Ascending aorta (tissue), 2 donors: ENCODE measurements at regions not wholly inside any gene's neighbourhood (a gene's known extent, or its start where the extent isn't known, plus 50 kb on each side); places are given as distances from the start of the nearest gene placed in this dataset.

Source experiments
- DNase-seq, 2 donors: peaks; one replicate each; pipeline ENCODE4 v3.0.0-alpha.2; 2019; ENCODE audit warnings: low spot score in 2 of 2
- H3K27ac ChIP-seq, 2 donors: fragments of 200-600 bp; sonication (generic); one replicate each; pipeline ENCODE4 v1.5.1; 2016 to 2017; ENCODE audit warnings: mild to moderate bottlenecking in 1 of 2
- H3K27me3 ChIP-seq: fragments of 200-600 bp; sonication (generic); one replicate; pipeline ENCODE4 v1.5.1; 2017
- H3K36me3 ChIP-seq, 2 donors: fragments of 200-600 bp; sonication (generic); one replicate each; pipeline ENCODE4 v1.5.1; 2016
- H3K4me1 ChIP-seq, 2 donors: fragments of 200-600 bp; sonication (generic); one replicate each; pipeline ENCODE4 v1.5.1; 2016 to 2017; ENCODE audit warnings: mild to moderate bottlenecking in 1 of 2
- H3K4me3 ChIP-seq, 2 donors: fragments of 200-600 bp; sonication (generic); one replicate each; pipeline ENCODE4 v1.5.1; 2016 to 2017; ENCODE audit warnings: mild to moderate bottlenecking in 1 of 2
- H3K9me3 ChIP-seq, 2 donors: fragments of 200-600 bp; sonication (generic); one replicate each; pipeline ENCODE4 v1.5.1; 2016
- CTCF ChIP-seq, 3 experiments: fragments of 200-600 bp in 2 of 3; fragments of 450-650 bp in 1 of 3; sonication (generic) in 2 of 3; IDR thresholded peaks; one replicate each; pipeline ENCODE4 v1.5.1; 2016 to 2019; ENCODE audit warnings: antibody characterized with exemption in 3 of 3, mild to moderate bottlenecking in 1 of 3, moderate library complexity in 1 of 3
- intact Hi-C: fragments of 100-400 bp; cut with DNase I; formaldehyde crosslinking; loops from one replicate; pipeline ENCODE4 v1.15.1; 2023

- Histone ChIP-seq H3K27ac (no peak overlapping the region), H3K27me3 (no peaks in the 10 kb centered on the region), H3K36me3 (no peaks in the 10 kb centered on the region), H3K4me1 (no peaks in the 10 kb centered on the region), H3K4me3 (no peak overlapping the region), H3K9me3 (no peaks in the 10 kb centered on the region)
- TF ChIP-seq CTCF (IDR thresholded peaks at IDR 0.05): no peak
- DNase-seq: no peak
- intact Hi-C loops: no loop called here
These were observed 306.5 kb downstream of the C6orf118 start for GRCh38 chr6:165002866-165003265.

- Histone ChIP-seq H3K27me3 (no peaks in the 10 kb centered on the region), H3K4me1 (no peaks in the 10 kb centered on the region), H3K27ac (no peak overlapping the region), H3K9me3 (no peaks in the 10 kb centered on the region), H3K4me3 (no peak overlapping the region), H3K36me3 (no peaks in the 10 kb centered on the region)
- TF ChIP-seq CTCF (IDR thresholded peaks at IDR 0.05): no peak
- intact Hi-C loops: no loop called here
- no peak for DNase-seq
These were observed 307.0 kb downstream of the C6orf118 start for GRCh38 chr6:165002358-165002757.

DNA sequence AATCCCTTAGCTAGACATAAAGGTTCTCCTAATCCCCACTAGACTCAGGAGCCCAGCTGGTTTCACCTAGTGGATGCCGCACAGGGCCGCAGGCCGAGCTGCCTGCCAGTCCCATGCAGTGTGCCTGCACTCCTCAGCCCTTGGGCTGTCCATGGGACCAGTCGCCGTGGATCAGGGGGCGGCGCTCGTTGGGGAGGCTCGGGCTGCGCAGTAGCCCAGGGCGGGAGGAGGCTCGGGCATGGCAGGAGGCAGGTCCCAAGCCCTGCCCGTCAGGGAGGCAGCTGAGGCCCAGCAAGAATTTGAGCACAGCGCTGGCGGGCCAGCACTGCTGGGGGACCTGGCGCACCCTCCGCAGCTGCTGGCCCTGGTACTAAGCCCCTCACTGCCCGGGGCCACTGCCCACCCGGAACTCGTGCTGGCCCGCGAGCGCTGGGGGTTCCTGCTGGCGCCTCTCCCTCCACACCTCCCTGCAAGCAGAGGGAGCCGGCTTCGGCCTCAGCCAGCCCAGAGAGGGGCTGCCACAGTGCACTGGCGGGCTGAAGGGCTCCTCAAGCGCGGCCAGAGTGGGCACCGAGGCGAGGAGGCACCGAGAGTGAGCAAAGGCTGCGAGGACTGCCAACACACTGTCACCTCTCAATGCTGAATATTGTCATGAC is 307.8 kb downstream of the C6orf118 start:
- intact Hi-C loops: no loop called here
- H3K27ac ChIP-seq: no peak overlapping the region
- H3K36me3 ChIP-seq: no peaks in the 10 kb centered on the region
- DNase-seq: no peak
- H3K27me3 ChIP-seq: no peaks in the 10 kb centered on the region
- no peaks in the 10 kb centered on the region for H3K4me1 ChIP-seq
- no peak overlapping the region for H3K4me3 ChIP-seq
- TF ChIP-seq CTCF (IDR thresholded peaks at IDR 0.05): no peak
- no peaks in the 10 kb centered on the region for H3K9me3 ChIP-seq

DNA sequence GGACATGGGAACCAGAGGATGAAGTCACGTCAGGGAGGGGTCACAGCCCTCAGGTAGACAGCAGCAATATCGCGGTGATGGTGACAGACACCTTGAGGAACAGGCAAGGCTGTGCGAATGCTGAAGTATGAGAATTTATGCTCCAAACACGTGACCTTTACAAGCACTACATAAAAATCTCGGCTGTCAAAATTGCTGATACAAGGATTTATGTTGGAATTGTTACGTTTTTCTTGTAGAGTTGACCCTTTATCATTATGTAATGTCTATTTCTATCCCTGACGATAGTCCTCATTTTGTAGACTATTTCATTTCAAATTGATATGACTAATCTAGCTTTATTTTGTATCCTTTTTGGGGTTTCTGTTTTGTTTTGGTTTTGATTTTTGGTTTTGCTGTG is 311.1 kb downstream of the C6orf118 start:
- no peak for DNase-seq
- no peak for TF ChIP-seq CTCF (IDR thresholded peaks at IDR 0.05)
- Histone ChIP-seq H3K36me3 (no peaks in the 10 kb centered on the region), H3K9me3 (no peaks in the 10 kb centered on the region), H3K4me1 (no peaks in the 10 kb centered on the region), H3K4me3 (no peak overlapping the region), H3K27me3 (no peaks in the 10 kb centered on the region), H3K27ac (no peak overlapping the region)
- intact Hi-C loops: no loop called here

GRCh38 chr6:164996838-164997237 is 312.6 kb downstream of the C6orf118 start:
- H3K27me3 ChIP-seq: no peaks in the 10 kb centered on the region
- intact Hi-C loops: no loop called here
- H3K4me3 ChIP-seq: no peak overlapping the region
- no peak for DNase-seq
- H3K36me3 ChIP-seq: no peaks in the 10 kb centered on the region
- H3K9me3 ChIP-seq: no peaks in the 10 kb centered on the region
- H3K27ac ChIP-seq: no peak overlapping the region
- H3K4me1 ChIP-seq: no peaks in the 10 kb centered on the region
- no peak for TF ChIP-seq CTCF (IDR thresholded peaks at IDR 0.05)

DNA sequence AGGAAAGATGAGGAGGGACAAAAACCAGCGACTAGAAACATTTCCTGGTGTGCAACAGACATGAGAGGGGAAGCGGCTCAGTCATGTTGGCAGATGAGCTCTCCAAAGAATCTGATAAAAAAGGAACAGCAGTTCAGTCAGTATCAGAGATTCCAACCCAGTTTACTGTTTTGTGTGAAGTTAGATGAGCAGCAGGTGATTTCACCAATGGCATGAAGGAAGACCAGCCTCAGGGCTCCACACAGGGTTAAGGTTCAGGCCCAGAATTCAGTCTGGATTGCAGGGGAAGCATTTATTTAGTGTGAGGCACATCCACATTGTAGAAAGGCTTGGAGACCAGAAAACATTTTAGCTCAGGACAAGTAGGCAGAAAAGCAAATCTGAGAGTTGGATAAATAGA is 317.8 kb downstream of the C6orf118 start:
- Histone ChIP-seq H3K27ac (no peak overlapping the region), H3K9me3 (no peaks in the 10 kb centered on the region), H3K4me3 (no peak overlapping the region), H3K4me1 (no peaks in the 10 kb centered on the region), H3K36me3 (no peaks in the 10 kb centered on the region), H3K27me3 (no peaks in the 10 kb centered on the region)
- no peak for TF ChIP-seq CTCF (IDR thresholded peaks at IDR 0.05)
- intact Hi-C loops: no loop called here
- no peak for DNase-seq
